T-helper 22 cell (primary cell): ENCODE measurements at regions not wholly inside any gene's neighbourhood (a gene's known extent, or its start where the extent isn't known, plus 50 kb on each side); places are given as distances from the start of the nearest gene placed in this dataset.

ENCODE experiments used
- DNase-seq: peaks from one replicate; pipeline ENCODE4 v3.0.0-alpha.2; 2020; ENCODE audit warnings: low read depth

DNA sequence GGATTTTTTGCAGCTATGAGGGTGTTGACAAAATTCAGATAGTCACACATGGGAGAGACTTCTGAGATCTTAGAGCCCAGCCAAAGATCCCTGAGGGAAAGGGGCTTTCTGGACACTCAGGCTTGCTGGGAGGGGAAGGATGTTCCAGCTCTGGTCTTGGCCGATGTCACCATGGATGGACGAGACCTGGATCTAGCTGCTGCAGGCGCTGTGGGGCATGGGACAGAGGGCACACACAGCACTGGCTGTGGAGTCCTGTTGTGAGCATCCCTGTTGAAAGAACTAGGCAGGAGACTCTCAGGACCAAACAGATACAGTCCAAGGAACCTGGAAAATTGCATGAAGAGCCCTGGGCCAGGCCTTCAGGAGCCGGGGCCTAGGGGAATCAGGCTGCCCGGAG is 80.1 kb upstream of the SDK2 start:
- DNase-seq = no peak

DNA sequence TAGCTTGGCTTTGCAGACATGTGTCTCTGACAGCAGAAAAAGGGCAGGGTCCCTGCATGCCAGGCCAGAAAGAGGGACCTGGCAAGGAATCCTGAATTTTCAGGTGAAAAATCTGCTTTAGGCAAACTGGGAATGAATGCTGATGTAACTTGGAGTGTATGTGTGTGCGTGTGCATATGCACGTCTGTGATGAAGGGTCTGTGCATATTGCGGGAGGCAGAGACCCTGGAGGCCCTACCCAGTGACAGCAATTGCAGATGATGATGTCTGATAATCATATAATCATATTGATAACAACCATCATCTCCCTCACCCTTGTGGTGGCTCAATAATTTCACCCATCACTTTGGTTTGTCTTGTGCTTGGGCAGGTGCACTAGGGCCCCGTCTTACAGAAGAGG is 80.7 kb upstream of the SDK2 start:
- no peak for DNase-seq

DNA sequence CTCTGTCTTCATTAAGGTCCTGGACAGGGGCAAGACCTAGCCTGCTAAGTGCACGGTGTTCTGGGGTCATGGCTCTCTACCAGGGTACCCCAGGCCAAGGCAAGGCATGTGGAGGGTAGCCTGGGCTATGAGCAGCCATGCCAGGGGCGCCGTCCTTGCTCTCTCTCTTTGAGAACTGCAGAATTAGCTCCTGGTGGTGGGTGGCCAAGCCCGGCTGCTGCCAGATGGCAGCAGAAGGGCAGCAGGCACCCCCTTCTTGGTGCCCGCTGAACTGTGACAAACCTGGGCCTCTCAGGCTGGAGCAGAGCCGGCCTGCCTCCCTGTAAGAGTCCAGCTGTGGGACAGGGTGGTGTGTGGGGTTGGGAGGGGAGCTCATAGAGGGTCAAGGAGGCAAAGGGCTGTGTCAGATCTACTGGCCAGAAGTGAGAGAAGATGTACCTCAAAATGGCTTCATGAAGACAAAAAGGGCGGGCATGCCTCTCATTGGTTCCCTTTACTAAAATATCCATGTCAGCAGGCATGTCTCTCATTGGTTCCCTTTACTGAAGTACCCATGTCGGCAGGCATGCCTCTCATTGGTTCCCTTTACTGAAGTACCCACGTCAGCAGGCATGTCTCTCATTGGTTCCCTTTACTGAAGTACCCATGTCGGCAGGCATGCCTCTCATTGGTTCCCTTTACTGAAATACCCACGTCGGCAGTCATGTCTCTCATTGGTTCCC is 81.7 kb upstream of the SDK2 start:
- no peak for DNase-seq

DNA sequence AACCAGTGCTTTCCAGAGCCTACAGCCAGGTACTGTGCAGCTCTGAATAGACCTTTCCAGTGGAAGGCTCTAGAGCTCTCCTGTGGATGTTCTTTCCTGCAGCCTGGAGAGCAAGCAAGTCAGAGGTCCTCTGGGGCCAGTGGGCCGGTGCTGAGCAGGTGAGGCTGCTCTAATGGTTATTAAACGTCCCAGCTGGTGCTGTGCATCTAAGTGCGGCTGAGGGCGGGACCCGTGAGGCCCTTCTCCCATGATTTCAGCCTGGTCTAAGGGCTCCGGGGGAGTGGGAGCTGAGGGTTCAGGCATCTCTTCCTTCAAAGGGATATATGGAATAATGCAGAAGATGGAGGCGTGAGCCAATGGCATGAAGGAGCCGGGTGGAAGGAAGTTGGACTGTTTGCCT is 83.7 kb upstream of the SDK2 start:
- no peak for DNase-seq

DNA sequence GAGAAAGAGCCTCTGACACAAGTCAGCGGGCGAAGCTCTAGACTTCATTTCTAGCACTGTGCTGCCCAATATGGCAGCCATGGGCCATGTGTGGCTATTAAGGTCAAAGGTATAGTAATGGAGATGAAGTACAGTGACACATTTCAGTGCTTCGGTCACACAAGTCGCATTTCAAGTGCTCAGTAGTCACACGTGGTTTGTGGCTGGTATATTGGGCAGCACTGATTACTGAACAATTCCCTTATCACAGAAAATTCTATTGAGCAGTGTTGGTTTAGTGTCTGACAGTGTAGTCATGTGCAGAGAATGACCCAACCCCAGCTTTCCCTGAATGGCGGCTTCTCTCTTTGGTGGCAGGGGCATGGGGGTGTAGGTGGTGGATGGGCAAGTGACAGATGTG is 84.9 kb upstream of the SDK2 start:
- no peak for DNase-seq

DNA sequence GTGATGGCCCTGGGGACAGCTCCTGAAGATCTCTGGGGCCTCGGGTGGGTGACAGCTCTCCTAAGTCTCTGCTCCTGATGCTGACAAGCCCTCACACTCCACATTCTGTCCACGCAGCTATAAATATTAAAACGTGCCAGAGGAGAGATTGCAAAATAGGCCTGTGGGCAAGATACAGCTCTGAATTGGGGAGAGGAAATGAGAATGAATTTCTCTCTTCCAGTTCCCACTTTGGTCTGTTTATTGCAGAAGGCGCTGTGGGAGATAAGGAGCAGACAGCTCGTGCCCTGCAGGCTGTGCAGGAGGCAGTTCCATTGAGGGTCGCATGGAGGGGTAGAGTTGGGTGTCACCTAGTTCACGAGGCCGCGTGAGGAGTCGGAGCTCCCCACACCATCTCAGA is 87.5 kb upstream of the SDK2 start:
- no peak for DNase-seq

DNA sequence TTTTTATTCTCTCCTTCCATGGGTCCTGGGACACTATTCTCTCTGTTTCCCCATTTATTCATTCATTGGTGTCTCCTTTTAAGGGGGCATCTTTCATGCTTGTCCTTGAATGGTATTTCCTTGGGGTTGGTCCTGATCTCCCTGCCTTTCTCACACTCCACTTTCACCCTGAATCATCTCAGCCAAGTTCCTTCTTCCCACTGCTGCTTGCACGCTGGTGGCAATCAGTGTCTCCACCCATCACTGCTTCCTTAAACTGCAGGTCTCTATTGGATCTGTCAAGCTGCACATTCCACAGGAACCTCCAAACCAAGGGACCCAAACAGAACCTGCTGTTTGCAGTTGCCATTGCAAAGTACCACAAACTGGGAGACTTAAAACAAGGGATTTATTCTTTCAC is 89.3 kb upstream of the SDK2 start:
- no peak for DNase-seq

DNA sequence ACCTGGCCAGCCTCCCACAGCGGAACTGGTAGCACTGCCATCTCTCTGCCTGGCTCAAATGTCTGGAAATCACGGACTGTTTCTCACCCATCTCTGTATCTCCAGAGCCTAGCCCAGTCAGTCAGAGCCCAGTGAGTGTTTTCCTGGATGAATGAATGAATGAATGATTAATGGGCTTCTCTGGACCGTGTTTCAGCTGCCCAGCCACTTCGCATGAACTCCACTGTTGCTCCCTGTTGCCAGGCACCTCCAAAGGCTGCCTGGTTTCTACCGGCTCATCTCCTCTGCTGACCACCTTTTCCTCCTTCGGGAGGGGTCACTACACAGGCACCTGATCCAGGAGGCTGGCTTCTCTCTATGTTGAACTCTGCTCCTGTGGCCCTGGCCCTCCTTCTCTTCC is 91.0 kb upstream of the SDK2 start:
- no peak for DNase-seq

DNA sequence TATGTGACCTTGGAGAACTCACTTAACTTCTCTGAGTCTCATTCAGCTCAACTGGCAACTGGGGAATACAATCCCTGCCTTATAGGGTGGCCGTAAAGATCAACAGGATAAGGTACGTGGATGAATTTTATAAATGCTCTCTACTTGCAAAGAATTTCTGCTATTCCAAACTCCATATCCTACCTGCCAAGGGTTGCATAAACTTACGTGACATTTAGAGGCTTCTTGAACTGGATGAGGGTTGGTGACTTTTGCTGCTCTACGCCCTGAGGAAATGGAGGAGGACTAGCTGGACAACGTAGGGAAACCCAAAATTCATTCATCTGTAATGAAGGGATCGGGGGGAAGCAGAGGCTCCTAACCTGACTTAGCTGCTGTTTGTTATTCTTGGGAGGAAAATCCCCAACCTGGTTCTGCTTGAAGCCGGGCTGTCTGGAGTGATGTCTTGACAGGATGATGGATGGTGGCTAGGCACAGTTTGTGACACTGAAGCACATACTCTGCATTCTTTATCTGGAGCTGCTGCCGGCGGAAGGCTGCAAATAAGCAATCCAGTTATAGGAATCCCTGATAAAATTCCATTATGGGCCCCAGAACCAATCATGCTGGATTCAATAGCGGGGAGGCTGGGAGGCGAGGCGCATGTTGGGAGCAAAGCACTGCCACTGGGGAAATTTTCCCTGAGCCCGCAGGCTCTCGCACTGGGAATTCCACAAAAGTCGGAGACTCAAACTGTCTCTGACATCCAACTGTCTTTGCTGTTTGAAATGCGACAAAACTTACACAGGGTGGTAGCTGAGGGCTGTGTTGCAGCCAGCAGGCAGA is 94.7 kb upstream of the SDK2 start:
- DNase-seq = no peak

DNA sequence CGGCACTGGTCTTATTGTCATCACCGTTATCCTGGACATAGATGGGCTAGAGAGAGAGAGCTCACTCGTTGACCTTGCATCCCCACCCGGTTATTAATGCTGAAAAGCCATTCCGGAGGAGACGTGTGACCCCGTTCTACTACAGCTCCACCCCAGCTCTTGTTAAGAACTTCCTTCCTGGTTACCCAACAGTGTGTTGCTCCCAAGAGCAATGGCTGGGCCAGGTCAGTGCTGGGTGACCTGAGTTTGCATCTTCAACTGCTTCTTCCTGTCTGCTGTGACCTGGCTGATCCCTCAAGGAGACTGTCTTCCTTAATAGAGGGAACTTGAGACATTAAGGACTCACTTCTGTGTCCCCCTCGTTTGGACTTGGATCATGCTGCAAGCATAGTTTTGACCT is 96.1 kb upstream of the SDK2 start:
- no peak for DNase-seq

DNA sequence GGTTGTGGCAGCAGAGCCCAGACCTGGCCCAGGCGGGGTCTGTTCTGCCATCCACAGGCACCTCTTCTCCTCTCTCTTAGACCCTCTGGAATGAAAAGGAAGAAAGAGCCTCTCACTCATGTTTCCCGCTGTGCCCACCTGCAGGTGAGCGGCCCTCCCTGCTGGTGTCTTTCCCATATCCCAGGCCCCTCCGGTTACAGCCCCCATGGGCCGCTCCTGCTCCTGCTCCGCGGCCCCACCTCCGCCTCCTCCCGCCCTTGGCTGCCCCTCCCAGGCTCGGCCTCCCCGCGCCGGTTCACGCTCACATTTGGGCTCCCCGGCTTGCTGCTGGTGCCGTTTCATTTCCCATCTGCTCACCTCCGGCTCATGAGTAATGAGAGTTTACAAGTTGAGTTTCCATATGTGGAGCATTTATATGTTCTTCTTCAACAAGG is 98.7 kb upstream of the SDK2 start:
- no peak for DNase-seq

DNA sequence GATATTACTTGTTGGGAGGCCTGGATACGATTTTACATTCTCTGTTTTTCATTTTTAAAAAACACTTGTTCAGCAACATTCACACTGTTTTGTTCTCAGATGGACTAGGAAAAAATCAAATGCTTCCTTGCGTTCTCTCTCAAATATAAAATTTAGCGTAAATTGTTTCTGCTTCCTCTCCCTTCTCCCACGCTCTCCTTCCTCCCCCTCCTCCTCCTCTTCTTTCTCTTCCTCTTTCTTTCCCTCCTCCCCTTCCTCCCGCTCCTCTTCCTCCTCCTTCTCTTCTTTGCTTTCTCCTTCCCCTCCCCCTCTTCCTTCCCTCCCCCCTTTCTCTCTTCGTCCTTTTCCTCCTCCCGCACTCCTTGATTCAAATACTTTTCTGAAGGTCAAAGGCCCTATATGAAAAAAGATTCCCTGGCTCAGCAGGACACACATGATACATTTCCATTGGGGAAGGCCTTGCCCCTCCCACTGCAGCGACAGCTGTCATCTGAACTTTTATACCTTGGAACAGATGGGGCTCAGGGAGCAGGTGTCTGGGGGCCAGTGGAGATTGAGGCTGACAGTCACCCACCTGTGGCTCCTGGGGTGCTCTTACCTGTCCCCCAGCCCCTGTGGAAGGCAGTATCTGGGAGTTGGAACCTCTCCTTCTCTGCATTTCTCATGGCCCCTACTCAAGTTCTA is 99.4 kb upstream of the SDK2 start:
- no peak for DNase-seq

DNA sequence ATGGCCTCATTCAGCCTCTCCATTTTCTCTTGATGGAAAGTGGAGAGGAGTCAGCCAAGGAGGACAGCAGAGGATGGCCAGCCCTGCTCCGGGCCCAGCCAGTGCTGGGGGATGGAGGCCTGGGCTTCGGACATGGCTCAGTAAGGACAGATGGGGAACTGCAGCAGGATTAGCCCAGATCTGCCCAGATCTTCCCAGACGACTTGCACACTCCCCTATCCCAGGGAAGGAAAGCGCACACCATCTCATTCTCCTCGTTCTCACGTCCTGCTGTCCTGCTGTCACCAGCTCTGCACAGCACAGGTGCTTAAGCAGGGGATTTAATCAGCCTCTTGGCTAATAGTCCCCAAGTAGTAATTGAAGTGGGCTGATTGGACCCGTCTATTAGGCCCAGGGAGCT is 100.2 kb upstream of the SDK2 start:
- no peak for DNase-seq

DNA sequence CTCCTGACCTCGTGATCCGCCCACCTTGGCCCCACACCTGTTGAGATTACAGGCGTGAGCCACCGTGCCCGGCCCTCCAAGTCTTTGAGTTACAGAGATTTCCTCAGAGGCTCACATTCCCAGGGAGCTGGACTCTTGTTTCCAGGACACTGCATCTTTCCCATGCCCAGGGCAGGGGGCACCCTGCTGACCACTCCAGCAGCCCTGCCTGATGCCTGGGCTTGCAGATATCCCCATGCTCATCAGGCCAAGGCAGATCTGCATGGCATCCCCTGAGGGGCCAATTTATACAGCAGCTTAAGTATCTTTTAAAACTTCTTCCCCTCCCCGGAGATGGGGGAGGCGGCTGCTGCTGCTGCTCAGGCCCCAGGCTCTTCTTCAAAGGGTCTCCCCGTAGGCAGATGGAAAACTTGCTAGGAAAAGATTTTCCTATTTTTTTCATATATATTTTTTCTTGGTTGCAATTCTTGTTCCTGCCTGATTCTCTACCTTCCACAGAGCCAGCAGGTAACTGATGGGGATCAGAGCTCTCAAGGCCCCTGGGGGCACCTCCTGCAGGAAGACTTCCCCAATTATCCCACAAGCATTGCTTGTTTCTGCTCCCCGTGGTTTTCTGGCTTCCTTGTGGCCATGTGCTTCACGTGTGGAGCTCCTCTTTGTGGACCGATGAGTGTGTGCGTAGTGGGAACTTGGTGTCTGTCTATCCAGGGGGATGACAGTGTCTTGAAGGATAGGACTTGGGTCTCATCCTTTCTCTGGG is 102.2 kb upstream of the SDK2 start:
- DNase-seq = no peak

DNA sequence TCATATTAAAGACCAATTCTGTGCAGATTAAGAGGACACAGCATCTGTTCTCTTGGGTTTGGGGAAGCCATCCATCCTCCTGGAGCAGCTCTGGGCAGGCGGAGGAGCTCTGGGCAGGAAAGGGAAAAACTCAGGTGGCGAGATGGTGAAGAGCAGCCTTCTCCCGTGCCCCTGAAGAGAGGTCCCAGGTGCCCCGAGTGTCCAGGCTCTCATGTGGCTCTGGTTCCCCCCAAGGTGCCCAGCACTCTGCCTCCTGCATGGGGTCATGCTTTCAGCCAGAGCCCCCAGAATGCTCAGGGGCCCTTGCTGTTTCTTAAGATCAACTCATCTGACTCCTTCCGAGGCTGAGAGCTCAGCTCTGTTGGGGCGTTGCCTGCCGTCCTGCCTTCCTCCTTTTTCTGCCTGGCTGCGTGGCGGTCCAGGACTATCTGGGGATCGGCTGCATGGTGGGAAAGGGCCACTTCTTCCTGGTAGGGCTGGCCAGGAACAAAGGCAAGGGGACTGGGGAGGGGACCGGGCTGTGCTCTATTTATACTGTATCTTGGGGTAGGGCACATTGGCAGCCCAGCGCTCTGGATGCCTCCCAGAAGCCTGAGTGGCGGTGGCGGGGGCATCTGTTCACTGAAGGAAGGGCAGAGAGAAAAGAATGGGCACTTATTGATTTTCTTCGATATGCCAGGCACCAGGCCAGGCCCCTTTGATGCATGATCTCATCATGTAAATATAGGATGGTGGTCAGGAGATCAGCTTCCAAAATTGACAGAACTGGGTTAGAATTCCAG is 103.2 kb upstream of the SDK2 start:
- DNase-seq = no peak

DNA sequence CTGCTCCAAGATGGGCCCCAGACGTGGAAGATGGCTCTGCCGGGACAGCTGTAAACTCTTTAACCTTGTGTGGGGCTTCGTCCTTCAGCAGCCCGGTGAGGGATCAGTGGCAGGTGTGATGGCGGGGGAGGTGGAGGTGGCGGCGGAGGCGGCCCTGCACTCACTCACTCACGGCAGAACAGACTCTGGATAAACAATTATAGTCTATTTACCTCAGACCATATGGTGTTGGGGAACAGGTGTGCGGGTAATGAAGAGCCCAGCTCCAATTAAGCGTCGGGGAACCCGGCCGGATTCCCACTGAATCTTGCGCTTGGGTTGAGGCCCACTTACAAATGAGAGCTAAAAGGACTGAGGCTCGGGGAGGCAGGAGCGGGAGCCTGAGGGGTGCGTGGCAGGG is 104.3 kb upstream of the SDK2 start:
- DNase-seq = no peak

DNA sequence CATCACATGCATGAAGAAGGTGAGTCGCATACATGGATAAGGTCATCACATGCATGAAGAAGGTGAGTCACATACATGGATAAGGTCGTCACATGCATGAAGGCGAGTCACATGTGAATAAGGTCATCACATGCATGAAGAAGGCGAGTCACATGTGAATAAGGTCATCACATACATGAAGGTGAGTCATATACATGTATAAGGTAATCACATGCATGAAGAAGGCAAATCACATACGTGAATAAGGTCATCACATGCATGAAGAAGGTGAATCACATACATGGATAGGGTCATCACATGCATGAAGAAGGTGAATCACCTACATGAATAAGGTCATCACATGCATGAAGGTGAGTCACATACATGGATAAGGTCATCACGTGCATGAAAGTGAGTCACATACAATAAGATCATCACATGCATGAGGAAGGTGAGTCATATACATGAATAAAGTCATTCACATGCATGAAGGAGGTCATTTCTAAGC is 105.1 kb upstream of the SDK2 start:
- DNase-seq = no peak

DNA sequence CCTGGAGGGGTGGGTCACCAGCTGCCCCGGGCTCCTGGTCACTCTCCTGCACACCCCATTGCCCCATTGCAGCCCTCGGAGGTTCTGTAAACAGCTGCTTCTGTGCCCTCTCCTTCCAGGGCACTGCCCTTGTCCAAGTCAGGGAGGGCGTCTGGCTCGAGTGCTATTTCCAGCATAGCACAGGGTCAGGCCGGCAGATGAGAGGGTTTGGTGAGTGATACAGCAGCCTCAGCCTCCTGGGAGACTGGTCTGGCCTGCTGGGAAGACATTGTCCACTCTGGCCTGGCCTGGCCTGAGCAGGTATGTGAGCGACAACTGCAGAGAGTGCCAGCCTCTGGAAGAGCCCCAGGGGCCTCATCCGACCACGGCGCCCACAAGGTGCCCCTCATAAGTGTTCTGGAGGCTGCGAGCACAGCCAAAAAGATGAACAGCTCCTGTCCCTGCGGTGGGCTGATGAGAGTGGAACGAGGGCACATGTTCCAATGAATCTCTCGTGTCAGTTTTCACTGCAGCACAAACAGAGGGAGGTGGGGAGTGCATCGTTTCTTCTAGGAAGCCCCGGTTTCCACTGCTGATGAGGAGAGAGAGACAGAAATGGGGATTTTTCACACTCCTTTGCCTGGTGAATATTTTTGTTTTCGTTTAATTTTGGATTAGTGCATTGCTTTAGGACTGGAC is 105.8 kb upstream of the SDK2 start:
- DNase-seq = no peak

DNA sequence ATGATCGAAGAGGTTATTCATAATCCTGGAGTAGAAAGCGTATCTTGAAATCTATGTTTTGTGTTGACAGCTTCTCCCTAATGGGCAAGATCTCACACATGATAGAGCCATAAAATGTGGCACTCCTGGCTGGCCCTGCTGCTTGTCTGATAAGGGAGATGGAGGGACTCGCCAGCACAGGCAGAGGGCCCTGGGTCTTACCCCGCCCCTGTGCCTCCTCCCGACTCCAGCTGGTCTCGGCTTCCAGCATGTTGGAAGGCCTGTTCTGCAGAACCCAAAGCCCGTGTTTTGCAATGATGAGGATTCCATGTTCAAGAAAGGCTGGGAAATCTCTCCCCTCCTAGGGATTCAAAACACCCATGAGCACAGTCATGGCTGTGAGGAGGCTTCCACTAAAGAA is 106.7 kb upstream of the SDK2 start:
- no peak for DNase-seq

DNA sequence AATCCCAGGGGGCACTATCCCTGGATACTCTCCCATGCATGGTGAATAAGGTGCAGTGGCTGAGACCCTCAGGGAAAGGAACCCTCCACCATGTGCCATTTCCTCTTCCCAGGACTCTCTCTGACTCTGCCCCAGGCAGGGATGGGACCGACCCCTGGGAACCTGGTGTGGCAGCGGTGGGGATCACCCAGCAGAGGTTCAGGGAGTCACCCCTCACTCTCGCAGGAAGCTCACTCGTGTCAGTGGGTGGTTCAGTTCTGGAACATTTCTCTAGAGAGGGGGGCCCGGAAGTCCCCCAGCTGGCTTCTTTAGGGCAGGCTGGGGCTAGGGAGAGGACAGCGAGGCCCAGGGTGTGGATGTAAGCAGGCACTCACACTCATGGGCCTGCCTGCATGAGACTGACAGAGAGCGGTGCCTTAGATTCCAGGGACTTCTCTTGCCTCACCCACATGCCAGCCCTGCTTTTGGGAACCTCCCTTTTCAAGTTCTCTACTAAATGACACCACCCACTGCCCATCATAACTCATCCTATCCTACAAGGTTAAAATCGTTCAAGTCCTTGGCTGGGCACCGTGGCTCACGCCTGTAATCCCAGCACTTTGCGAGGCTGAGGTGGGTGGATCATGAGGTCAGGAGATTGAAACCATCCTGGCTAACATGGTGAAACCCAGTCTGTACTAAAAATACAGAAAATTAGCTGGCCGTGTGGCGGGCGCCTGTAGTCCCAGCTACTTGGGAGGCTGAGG is 109.7 kb upstream of the SDK2 start:
- no peak for DNase-seq
